GM19238 (cell line): ENCODE measurements at regions not wholly inside any gene's neighbourhood (a gene's known extent, or its start where the extent isn't known, plus 50 kb on each side); places are given as distances from the start of the nearest gene placed in this dataset.
"Not testable (repeated sequence)": the region's sequence is repeated elsewhere in the genome, so short reads cannot be mapped to it uniquely, and the experiment has no call there.

Source experiments
- DNase-seq: peaks from one replicate; pipeline ENCODE4 v3.0.0; 2011; ENCODE audit warnings: low spot score; ENCODE audit not compliant: insufficient read length

DNA sequence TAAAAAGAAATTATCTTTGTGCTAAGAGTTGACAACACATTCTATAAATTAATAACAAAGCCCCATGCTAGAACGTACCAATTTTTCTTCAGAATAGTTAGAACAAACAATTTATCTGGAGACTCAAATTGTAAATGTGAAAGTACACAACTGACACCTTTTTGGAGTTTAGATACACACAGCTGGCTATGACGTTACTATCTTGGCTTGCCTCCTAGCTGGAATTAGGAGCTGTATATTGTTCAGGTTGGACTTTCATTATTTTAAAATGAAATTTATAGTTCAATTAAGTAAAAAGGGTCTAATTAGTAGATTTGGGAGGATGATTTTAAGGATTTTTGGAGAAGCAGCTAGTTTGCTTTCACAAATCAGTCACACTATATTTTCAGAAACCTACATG is 393.9 kb upstream of the RIOK2 start:
- DNase-seq, result no peak

DNA sequence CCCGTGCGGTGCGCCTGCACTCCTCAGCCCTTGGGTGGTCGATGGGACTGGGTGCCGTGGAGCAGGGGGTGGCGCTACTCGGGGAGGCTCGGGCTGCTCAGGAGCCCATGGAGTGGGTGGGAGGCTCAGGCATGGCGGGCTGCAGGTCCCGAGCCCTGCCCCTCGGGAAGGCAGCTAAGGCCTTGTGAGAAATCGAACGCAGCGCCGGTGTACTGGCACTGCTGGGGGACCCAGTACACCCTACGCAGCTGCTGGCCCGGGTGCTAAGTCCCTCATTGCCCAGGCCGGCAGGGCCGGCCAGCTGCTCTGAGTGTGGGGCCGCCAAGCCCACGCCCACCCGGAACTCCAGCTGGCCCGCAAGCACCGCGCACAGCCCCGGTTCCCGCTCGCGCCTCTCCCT is 396.9 kb upstream of the RIOK2 start:
- DNase-seq, result not testable (repeated sequence)

DNA sequence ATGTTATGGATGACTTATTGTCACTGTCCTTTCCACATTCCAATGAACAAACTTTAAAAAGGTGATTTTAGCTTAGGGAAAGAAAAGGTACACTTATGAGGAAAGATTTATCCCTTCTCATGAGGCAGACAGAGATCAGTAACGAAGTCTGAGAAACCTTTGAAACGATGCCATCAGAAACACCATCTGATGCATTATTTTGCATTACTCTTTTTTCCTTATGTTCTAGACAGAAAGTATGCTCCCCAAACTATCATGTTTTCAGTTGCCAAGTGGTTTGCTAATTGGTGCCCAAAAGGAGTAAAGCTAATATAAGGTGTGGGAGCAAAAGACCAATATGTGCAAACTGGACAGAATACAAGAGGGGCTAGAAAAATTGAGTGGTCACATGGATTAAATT is 397.7 kb upstream of the RIOK2 start:
- DNase-seq, result no peak

DNA sequence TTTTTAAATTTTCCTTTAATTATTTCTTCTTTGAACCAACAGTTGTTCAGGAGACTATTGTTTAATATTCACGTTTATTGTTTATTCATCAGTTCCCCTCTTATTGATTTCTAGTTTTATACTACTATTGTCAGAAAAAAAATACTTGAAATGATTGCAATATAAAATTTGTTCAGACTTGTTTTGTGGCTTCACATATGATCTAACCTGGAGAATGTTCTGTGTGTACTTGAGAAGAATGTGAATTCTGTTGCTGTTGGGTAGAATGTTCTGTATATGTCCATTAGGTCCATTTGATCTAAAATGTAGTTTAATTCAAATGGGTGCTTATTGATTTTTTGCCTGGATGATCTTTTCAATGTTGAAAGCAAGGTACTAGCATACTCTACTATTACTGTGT is 408.7 kb upstream of the RIOK2 start:
- DNase-seq, result no peak

DNA sequence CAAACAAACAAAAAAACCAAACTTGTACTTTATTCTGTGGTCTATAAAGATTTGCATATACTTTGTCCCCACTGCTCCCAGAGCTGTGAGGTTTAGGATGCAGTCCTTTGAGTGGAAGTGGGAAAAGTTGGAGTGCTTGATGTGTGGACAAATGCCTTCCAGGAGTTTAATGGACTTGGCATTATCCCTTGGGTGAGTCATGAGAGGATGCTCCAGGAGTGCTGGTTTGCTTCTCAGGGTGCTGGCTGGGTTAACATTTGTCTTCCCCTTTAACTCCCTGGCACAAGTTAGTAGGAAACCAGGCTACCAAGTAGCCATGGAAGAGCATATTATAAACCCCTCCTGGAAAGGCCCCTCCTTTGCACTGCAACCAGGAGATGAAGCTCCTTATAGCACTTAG is 417.4 kb upstream of the RIOK2 start:
- DNase-seq, result no peak

DNA sequence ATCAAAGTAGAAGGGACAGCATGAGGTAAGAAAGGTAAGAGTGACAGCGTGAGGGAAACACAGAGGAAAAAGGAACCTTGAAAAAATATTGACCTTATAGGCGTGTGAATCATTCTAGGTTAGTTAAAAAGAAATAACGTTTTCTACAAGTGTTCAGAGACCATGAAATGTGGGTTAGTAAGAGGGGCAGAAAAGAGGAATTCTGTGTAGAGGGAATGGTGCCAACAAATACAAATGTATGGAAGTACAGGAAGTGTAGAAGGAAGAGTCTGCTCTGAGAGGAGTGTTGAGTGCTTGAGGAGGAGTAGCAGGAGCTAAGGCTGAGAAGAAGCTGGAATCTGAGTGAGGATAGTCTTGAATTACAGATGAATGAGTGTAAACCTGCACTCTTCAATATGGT is 418.6 kb upstream of the RIOK2 start:
- DNase-seq, result no peak

DNA sequence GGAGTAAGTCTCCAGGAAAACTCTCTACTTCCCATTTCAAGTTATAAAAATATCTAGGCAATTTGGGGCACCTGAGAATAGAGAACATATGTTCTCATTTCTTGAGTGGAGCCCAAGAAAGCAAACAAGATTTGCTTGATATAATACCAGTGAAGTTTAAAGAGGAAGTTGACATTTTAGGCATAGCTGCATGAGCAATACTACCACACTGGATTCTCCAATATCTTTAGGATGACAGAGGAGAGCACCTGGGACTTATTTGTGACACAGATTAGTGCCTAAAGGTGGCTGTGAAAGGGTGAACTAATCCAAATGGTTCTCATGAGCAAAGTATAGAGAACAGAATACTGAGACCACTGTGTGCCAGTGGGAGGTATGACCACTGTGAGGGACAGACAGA is 423.5 kb upstream of the RIOK2 start:
- no peak for DNase-seq

DNA sequence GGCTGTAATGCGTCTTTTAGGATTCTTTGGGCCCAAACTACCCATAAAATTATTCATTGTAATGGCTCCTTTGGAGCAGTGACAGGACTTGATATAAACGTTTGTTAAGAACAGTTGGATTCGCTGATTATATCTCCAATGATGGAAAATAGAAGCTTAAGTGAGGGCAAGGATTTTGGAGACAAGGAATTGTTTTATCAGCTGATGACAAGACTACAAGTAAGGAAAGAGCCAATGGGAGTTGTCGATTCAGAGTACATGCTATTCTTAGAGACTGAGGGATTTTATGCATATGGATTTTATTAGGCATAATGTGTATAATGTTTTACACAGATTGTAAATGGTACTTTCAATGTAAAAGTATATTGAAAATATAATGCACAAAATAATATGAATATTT is 425.5 kb upstream of the RIOK2 start:
- no peak for DNase-seq

DNA sequence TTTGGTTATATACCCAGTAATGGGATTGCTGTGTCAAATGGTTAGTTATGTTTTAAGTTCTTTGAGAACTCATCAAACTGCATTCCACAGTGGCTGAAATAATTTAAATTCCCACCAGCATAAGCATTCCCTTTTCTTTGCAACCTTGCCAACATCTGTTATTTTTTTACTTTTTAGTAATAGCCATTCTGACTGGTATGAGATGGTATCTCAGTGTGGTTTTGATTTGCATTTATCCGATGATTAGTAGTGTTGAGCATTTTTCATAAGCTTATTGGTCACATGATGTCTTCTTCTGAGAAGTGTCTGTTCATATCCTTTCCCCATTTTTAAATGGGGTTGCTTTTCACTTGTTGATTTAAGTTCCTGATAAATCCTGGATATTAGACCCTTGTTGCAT is 435.7 kb upstream of the RIOK2 start:
- no peak for DNase-seq

DNA sequence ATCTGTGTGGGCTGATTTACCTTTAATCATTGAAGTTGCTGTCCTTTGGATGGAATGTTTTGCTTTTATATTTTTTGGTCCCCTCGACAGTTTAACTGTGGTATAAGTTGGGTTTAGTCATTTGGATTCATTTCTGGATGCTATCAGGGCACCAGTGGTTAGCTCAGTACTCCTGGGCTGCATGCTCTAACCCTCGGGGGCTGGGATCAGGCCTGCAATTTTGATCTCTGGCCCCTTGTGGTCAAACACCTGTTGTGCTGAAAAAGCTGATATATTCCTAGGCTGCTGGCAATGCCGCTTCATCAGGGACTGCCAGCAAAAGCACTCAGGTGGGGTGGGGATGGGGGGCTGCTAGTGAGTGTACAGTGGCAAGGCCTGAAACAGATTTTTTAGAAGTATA is 440.4 kb upstream of the RIOK2 start:
- no peak for DNase-seq

DNA sequence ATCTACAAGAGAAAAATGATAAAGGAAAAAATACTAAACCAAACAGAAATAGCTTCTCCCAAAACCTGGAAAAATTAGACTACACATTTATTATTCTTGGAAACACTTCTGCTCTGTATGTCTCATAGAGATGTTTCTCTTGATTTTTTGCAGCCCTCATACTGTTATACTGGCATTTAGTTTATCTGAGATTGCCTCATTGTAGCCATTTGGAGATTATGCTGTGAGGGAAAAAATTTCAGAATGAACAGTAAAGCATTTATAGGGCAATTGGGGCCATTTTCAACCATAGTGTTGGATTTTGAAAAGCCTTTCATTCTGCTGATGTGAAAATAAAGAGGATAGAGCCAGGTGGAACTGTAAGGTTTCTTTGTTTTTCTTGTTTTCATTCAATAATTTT is 441.8 kb upstream of the RIOK2 start:
- no peak for DNase-seq

DNA sequence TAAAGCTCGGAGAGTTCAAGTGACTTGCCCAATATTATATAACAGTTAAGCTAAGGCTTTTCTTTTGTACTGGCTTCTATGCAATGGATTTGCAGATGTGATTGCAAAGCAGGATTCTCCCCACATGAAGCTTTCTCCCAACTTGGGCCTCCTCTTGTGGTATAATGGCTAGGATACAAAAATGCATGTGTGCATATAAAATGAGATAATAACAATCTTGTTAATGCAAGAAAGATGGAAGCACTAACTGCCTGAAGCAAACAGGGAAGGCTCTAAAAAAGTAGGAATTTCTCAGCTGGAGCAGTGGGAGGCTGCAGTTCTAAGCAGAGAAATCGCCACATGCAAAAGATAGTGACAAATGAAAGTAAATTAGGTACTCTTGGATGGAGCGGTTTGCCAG is 444.2 kb upstream of the RIOK2 start:
- no peak for DNase-seq

DNA sequence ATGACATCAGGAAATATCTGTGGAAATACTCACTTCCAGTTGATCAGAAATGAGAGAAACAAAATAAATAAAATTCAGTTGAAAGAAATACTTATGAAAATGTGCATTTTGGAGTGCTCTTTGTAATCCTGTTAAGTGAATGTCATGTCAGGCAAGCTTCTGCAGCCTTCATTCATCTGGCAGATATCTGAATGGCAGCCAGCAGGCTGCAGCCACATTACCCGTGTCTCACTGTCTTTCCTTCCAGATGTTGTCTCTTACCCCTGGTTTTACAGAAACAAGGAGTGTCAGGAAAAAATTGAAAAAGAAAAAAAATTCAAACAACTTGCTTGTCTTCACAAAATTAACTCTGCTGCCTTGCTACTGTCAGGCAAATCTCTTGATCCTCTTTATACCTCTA is 445.0 kb upstream of the RIOK2 start:
- no peak for DNase-seq

DNA sequence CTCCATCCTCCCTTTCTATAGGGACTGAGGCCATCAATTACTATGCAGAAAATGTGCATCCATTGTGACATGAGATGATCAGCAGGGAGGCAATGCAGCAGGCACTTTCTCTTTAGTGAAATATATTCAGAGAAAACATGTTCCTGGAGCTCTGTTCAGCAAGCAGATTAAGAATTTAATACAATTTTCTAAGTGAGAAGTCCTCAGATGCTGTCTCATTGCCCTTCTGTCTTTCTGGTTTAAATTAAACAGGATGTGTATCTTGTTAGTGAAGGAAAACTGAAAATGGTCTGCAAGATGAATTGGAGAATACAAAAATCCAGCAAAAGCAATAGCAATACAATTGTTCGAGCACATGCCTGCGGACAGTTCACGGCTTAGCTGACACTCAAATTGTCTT is 445.8 kb upstream of the RIOK2 start:
- DNase-seq, result no peak

DNA sequence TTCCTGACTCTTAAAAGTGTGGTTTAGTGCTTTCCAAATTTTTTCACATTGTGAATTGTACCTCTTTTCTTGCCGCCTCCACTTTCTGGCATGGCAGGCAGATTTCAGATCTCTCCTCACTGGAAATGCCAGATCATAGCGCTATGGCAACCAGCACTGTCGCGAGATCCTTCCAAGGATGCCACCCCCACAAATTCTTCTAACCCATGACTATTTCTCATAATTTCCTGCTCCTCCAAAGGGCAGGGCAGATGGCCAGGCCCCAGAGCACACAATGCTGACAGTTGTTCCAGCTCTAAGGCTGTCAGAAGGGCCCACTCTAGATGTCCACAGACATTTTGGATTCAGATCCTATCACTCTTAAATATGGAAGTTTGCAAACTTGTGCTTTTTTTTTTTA is 446.2 kb upstream of the RIOK2 start:
- DNase-seq, result no peak

DNA sequence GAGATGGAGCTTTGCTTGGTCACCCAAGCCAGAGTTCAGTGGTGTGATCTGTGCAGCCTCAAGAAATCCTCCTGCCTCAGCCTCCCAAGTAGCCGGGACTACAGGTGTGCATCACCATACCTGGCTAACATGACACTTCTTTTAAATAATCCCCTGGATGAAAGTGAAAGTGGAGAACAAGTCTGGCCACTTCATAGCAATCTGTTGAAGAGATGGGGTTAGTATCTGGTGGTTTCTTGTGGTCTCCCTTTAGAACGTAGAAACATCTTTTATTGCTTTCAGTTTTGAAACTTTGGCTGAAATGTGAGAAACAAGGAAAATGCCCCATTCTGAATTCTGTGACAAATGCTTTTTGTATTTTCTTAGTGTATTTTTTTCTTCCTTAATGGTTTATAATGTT is 452.5 kb upstream of the RIOK2 start:
- no peak for DNase-seq

DNA sequence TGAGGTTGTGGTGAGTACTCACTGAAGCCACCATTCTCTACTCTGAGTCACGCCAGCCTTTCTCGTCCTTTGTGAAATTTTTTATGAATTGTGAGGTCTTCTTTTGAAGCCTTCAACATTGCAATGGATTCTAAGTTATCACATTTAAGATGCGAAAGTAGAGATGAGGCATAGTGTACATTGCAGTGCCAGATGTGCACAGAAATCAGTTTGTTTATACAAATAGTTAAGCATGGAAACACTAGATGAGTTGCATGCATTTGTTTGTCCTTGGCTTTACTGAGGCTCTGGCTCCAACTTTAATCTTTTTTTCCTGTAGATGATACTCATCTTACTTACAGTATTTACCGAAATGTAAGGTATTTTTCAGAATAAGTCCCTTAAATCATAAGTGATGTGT is 453.7 kb upstream of the RIOK2 start:
- no peak for DNase-seq

DNA sequence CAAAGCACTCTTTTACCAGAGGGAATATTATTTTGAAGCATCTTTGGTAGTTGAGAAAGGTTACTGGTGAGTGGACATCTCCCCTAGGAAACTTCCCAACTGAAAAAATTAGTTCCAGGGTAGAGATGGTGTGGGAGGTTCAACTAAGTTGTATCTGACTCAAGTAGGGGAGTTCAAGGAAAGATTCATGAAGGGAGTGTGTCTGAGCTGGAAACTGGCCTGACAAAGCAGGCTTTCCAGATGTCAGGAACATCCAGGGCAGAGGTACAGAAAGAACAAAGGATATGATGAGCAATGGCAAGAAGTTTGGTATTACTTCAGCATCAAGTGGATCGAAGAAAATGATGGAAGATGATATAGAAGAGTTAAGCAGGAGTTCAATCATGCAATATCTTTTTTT is 458.0 kb upstream of the RIOK2 start:
- no peak for DNase-seq

DNA sequence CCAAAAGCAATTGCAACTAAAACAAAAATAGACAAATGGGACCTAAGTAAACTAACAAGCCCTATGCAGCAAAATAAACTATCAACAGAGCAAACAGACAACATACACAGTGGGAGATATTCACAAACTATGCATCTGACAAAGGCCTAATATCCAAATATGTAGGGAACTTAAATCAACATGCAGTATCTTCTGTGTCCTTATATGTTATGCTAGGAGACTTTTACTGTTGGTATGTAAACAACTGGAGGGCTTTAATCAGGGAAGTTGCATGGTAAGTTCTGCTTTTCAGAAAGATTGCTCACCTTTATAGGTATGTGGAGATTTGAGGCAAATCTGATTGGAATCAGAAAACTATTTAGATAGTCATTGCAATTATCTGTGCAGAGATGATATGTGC is 461.2 kb upstream of the RIOK2 start:
- no peak for DNase-seq

DNA sequence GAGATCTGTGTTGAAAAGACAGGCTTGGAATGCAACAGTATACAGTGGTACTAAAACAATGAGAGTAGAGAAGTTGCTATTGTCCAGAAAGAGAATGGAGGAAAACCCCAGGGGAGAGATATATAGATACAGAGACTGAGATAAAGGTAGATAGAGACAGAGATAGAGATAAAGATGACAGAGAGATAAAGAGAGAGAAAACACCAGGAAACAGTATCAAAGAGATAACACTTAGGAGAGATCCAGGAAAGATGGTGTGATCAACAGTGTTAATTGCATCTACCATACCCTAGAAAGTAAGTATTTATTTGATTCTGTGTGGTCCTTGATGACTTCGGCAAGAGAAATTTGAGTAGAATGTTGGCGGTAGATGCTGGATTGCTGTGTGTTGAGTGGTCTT is 461.8 kb upstream of the RIOK2 start:
- no peak for DNase-seq

DNA sequence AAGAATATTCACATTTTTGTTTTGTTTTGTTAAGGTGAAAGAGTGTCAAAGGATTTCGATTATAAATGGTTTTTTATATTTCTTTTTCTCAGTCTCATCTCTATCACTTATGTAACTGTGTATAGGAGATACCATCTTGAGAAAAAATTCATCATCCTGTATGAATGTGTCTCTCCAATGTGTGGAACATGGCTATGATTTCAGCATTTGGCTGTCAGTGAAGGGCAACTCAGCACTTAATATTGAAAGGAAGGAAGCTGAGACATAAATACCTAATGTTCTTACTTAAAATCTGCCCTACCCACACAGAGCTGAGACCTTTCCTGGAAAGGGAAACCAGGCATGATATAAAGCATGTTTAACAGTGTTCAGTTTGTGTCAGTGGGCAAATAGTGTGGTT is 474.2 kb upstream of the RIOK2 start:
- DNase-seq, result no peak

DNA sequence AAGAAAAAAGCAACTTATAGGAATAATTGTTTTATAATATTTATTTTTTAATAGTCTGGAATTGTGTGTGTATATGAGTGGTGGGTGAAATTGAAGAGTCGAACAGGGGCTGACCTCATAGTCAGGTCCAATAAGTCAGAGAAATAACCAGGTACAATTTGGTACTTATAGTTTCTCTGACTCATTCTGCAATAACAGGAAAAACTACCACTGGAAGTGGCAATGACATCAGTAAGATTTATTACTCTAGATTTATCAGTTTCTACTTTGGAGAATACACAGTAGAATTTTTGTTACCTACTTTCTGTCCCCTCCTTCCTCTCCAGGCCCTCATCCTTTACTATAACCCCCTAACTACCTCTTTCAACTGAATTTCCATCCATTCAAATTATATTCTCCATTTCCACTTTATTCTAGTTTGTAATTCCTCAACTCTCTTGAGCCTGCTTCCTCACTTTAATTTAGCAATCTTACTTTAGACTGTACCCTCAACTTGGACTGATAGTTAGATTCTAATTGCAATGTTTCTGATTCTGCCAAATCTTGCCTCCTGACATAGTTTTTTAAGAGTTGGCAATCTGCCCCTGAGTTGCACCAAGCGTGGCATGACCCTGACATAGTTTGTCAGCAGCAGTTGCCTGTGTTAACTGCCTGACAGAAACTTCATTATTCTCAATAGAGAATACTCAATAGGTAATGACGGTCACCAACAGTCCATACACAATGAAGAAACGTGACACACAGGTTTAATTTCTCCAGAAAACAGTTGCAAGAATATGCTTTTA is 475.3 kb upstream of the RIOK2 start:
- no peak for DNase-seq

DNA sequence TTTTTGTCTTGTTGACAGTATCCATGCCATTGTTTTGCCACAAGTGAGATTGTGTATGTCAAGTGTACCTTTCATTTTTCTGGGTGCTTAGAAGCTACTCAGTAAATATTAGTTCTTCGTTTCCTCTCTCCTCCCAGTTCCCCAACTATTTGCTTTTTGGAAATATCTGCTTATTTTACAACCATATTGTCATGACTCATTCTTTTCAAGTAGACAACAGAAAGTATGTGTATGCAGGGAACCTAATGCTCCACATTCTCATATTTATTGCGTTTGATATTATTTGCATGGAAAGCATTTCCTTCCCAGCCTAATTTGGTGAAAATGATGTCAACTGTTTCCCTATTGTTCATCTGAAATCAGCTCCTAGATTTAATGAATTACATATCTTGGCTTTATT is 483.7 kb upstream of the RIOK2 start:
- DNase-seq, result no peak

DNA sequence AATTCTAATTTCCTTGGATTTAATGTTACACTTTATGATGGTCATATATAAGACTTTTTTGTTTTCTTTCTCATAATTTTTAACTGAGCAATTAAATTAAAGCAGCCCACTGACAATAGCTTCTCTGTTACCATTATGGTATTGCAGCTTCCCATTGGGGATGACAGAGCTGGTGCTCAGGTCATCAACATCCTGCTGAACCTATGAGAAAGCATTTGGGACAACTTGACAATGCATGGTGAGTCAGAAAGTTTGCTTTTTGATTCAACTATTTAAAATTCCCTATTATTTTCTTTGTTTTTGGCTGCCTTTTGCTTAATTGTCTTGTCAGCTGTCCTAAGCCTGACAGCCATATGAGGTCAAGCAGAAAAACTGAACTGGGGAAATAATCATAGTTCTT is 487.4 kb upstream of the RIOK2 start:
- no peak for DNase-seq
